PC-3 (cell line): ENCODE measurements at regions not wholly inside any gene's neighbourhood (a gene's known extent, or its start where the extent isn't known, plus 50 kb on each side); places are given as distances from the start of the nearest gene placed in this dataset.

Experiments used
- ATAC-seq: fragments of 200-7000 bp; cut with Tn5 transposase; 2 replicates; pipeline ENCODE4 v1.9.1; 2020; ENCODE audit warnings: mild to moderate bottlenecking, moderate library complexity
- BruUV-seq: library from RNA; stranded (reverse); fragments of 400-500 nt; replicated peaks from 2 replicates; lab custom pipeline; 2021; lab: Mats Ljungman, UMichigan
- CTCF ChIA-PET: fragments of 300-600 bp; sonication (Branson Sonifier 250); formaldehyde crosslinking; loops from one replicate; lab custom pipeline; 2022; ENCODE audit warnings: antibody characterized with exemption; lab: Charles Lee
- POLR2A ChIA-PET: fragments of 300-600 bp; sonication (Branson Sonifier 250); formaldehyde crosslinking; loops from one replicate; lab custom pipeline; 2022; ENCODE audit warnings: antibody characterized with exemption; ENCODE audit not compliant: unreplicated experiment; lab: Charles Lee
- DNase-seq: peaks from one replicate; pipeline ENCODE4 v3.0.0-alpha.2; 2015
- H2AFZ ChIP-seq: fragments of 300-600 bp; sonication (generic); 2 replicates; pipeline ENCODE4 v1.6.0; 2016; ENCODE audit warnings: antibody characterized with exemption, low read length
- H3F3A ChIP-seq: fragments of 300-600 bp; sonication (generic); one replicate; pipeline ENCODE4 v1.6.0; 2017; ENCODE audit warnings: antibody characterized with exemption, low read length, control low read depth, mild to moderate bottlenecking; ENCODE audit not compliant: unreplicated experiment
- H3K27ac ChIP-seq: fragments of 300-600 bp; sonication (generic); 2 replicates; pipeline ENCODE4 v1.5.1; 2016; ENCODE audit warnings: mild to moderate bottlenecking, low read length
- H3K27me3 ChIP-seq: fragments of 300-600 bp; sonication (generic); 2 replicates; pipeline ENCODE4 v1.6.1; 2016; ENCODE audit warnings: low read length, mixed read lengths
- H3K36me3 ChIP-seq: fragments of 300-600 bp; sonication (generic); 2 replicates; pipeline ENCODE4 v1.6.1; 2016; ENCODE audit warnings: low read depth, mixed run types, low read length, mixed read lengths
- H3K4me1 ChIP-seq: fragments of 300-600 bp; sonication (generic); 2 replicates; pipeline ENCODE4 v1.5.1; 2016; ENCODE audit warnings: low read length; ENCODE audit not compliant: insufficient read depth
- H3K4me2 ChIP-seq: fragments of 300-600 bp; sonication (generic); 2 replicates; pipeline ENCODE4 v1.6.0; 2016; ENCODE audit warnings: low read length
- H3K4me3 ChIP-seq: fragments of 300-600 bp; sonication (generic); 2 replicates; pipeline ENCODE4 v1.5.1; 2016; ENCODE audit warnings: mild to moderate bottlenecking, low read length, mixed read lengths
- H3K79me2 ChIP-seq: fragments of 300-600 bp; sonication (generic); 2 replicates; pipeline ENCODE4 v1.6.1; 2017; ENCODE audit warnings: low read length, mixed read lengths
- H3K9ac ChIP-seq: fragments of 300-600 bp; sonication (generic); 2 replicates; pipeline ENCODE4 v1.6.0; 2016; ENCODE audit warnings: mild to moderate bottlenecking, low read length
- H3K9me2 ChIP-seq: fragments of 300-600 bp; sonication (generic); replicated peaks from 2 replicates; pipeline ENCODE4 v1.6.1; 2016; ENCODE audit warnings: mixed run types, low read length, mixed read lengths
- H3K9me3 ChIP-seq: fragments of 300-600 bp; sonication (generic); 2 replicates; pipeline ENCODE4 v1.6.1; 2016; ENCODE audit warnings: low read length, mixed read lengths
- H4K20me1 ChIP-seq: fragments of 300-600 bp; sonication (generic); 2 replicates; pipeline ENCODE4 v1.6.1; 2016; ENCODE audit warnings: low read length, mixed read lengths
- CTCF ChIP-seq: fragments of 300-600 bp; sonication (generic); conservative IDR thresholded peaks from 2 replicates; pipeline ENCODE4 v1.5.1; 2017; ENCODE audit warnings: antibody characterized with exemption, low read depth, mild to moderate bottlenecking, low read length
- EZH2 ChIP-seq: fragments of 300-600 bp; sonication (generic); IDR thresholded peaks from one replicate; pipeline ENCODE4 v1.6.1; 2017; ENCODE audit warnings: antibody characterized with exemption, mild to moderate bottlenecking, low read length; ENCODE audit not compliant: unreplicated experiment
- EZH2phosphoT487 ChIP-seq: fragments of 300-600 bp; sonication (generic); IDR thresholded peaks from 2 replicates; pipeline ENCODE4 v1.6.1; 2018; ENCODE audit warnings: mild to moderate bottlenecking, antibody characterized with exemption, low read length, borderline replicate concordance
- intact Hi-C: fragments of 100-400 bp; cut with micrococcal nuclease; formaldehyde crosslinking; loops from 2 replicates; pipeline ENCODE4 v1.9.0; 2023

DNA sequence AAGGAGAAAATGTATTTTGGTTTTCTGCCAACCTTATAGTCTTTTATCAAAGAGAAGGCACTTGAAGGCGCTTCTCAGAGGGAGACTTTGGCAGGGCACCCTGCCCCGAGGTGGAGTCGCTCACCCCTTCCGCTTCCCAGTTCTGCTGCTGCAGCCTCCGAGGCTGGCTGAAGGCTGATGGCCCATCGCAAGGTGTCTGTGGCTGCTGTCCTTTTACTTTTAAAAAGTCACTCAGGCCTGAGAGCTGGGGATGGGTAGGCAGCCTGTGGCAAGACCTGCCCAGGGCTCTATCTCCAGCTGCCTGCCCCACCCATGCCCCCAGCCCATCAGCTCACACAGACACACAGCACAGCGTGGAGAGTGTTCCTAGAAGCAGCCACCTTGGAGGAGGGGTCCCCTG is 206.6 kb upstream of the CST7 start:
- no peak overlapping the region for H3K4me2 ChIP-seq
- ChIA-PET POLR2A (no interaction called here), CTCF (no interaction called here)
- H3K9ac ChIP-seq = no peak overlapping the region
- H3K27me3 ChIP-seq = peaks cover 11% of the 10 kb centered on the region
- peaks cover 15% of the 10 kb centered on the region for H3K4me1 ChIP-seq
- H2AFZ ChIP-seq = no peak overlapping the region
- no peaks in the 10 kb centered on the region for H3K79me2 ChIP-seq
- no TSS peak for BruUV-seq
- H3K9me2 ChIP-seq = no peaks in the 10 kb centered on the region
- H4K20me1 ChIP-seq = no peaks in the 10 kb centered on the region
- no peaks in the 10 kb centered on the region for H3F3A ChIP-seq
- H3K36me3 ChIP-seq = no peaks in the 10 kb centered on the region
- no peak overlapping the region for H3K4me3 ChIP-seq
- intact Hi-C loops = no loop called here
- ATAC-seq (no peak), DNase-seq (no peak)
- TF ChIP-seq EZH2phosphoT487 (no peak), CTCF (no peak), EZH2 (no peak)
- no peaks in the 10 kb centered on the region for H3K9me3 ChIP-seq
- H3K27ac ChIP-seq = no peak overlapping the region

DNA sequence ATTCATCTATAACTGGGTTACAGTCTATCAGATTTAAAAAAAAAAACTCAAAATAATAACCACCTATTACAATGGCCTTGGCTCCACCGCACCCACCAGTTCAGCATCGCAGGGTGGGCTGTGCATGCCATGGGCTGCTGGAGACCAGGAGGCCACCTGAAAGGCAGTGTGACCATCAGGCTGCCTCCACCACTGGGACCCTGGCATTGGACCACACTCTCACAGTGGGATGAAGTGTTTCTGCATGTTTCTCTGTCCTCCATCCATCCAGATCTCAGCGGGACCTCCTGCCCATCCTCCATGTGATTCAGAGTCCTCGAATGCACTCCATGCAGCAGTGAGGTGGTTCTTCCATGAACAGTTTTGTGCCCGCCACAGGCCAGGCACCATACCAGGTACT is 206.1 kb upstream of the CST7 start:
- Histone ChIP-seq H3K36me3 (no peaks in the 10 kb centered on the region), H3K9me3 (no peaks in the 10 kb centered on the region), H3K27ac (no peak overlapping the region), H3K27me3 (peaks cover 11% of the 10 kb centered on the region), H3K4me2 (no peak overlapping the region), H3K9me2 (no peaks in the 10 kb centered on the region), H3K79me2 (no peaks in the 10 kb centered on the region), H3F3A (no peaks in the 10 kb centered on the region), H3K9ac (no peak overlapping the region), H3K4me3 (no peak overlapping the region), H2AFZ (no peak overlapping the region), H4K20me1 (no peaks in the 10 kb centered on the region), H3K4me1 (peaks cover 15% of the 10 kb centered on the region)
- no TSS peak for BruUV-seq
- intact Hi-C loops = no loop called here
- POLR2A ChIA-PET = no interaction called here
- DNase-seq (no peak), ATAC-seq (no peak)
- TF ChIP-seq CTCF (no peak), EZH2 (no peak), EZH2phosphoT487 (no peak)
- CTCF ChIA-PET = no interaction called here

DNA sequence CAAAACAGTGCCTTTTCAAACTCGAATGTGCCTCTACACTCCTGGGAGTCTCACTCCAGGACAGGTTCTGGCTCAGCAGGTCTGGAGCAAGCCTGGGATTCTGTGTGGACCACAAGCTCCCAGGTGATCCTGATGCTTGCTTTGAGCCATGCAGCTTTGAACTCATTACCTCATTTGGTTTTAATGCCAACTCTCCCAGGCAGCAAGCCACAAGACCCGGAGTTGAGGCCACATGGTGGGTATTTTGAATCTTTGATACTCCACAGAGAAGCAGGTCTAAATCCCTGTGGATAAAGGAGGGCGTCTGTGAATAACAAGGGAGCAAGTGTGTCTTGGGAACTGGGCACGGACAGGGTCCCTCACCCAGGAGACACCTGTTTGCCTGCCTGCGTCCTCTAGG is 205.4 kb upstream of the CST7 start:
- BruUV-seq = no TSS peak
- POLR2A ChIA-PET = no interaction called here

More for the DNA sequence above, 205.4 kb upstream of the CST7 start:
- Histone ChIP-seq H3K9ac (no peak overlapping the region), H3K4me1 (peaks cover 15% of the 10 kb centered on the region), H4K20me1 (no peaks in the 10 kb centered on the region), H3K9me2 (no peaks in the 10 kb centered on the region), H3K4me2 (no peak overlapping the region), H3F3A (no peaks in the 10 kb centered on the region), H3K9me3 (no peaks in the 10 kb centered on the region), H2AFZ (no peak overlapping the region), H3K27ac (no peak overlapping the region), H3K79me2 (no peaks in the 10 kb centered on the region), H3K36me3 (no peaks in the 10 kb centered on the region), H3K4me3 (no peak overlapping the region), H3K27me3 (peaks cover 10% of the 10 kb centered on the region)
- no peak for DNase-seq
- no peak for ATAC-seq
- CTCF ChIA-PET = no interaction called here
- TF ChIP-seq CTCF (no peak), EZH2 (no peak), EZH2phosphoT487 (no peak)
- intact Hi-C loops = no loop called here
